ENCODE measurements at regions not wholly inside any gene's neighbourhood (a gene's known extent, or its start where the extent isn't known, plus 50 kb on each side); places are given as distances from the start of the nearest gene placed in this dataset.

- H3K27me3 ChIP-seq (ENCODE audit: control insufficient read depth in 4 of 4, insufficient read depth in 4 of 4, low read length in 3 of 4): no peaks in the 10 kb centered on the region
- no peaks in the 10 kb centered on the region for H3K9me3 ChIP-seq (ENCODE audit: control insufficient read depth in 4 of 4, low read length in 3 of 4)
- WGBS: 84% methylated on average over 5 of the region's 5 CpGs
- H3K9ac ChIP-seq (ENCODE audit: low read depth in 1 of 2, low read length in 2 of 2): no peak overlapping the region
- H3K27ac ChIP-seq (ENCODE audit: low read depth in 1 of 2, low read length in 2 of 2): no peak overlapping the region
- H3K4me3 ChIP-seq (ENCODE audit: low read depth in 1 of 3, low read length in 3 of 3): no peak overlapping the region
- TF ChIP-seq YY1 (IDR thresholded peaks at IDR 0.05): no peak
- TF ChIP-seq FOXA1 (IDR thresholded peaks at IDR 0.05): no peak
- TF ChIP-seq SP1 (IDR thresholded peaks at IDR 0.05): no peak
- TF ChIP-seq ATF3 (IDR thresholded peaks at IDR 0.05): no peak
- TF ChIP-seq MAX (IDR thresholded peaks at IDR 0.05): no peak
- no peak for TF ChIP-seq RAD21 (IDR thresholded peaks at IDR 0.05)
- TF ChIP-seq EGR1 (IDR thresholded peaks at IDR 0.05; ENCODE audit: low read depth in 2 of 2): no peak
- no peak for TF ChIP-seq CTCF (IDR thresholded peaks at IDR 0.05; ENCODE audit: low read depth, low read length, missing input control)
- no peaks in the 10 kb centered on the region for H3K4me1 ChIP-seq (ENCODE audit: control insufficient read depth in 4 of 4, insufficient read depth in 4 of 4, low read length in 3 of 4)
- DNase-seq (ENCODE audit: low spot score): no peak
- no peaks in the 10 kb centered on the region for H3K36me3 ChIP-seq (ENCODE audit: control insufficient read depth in 4 of 4, insufficient read depth in 3 of 4, low read depth in 1 of 4, low read length in 3 of 4)
Observed at GRCh38 chr4:72875545-72875944, 194.0 kb downstream of the COX18 start.

GRCh38 chr4:72875138-72875537, 194.4 kb downstream of the COX18 start:
- Histone ChIP-seq H3K9me3 (ENCODE audit: control insufficient read depth in 4 of 4, low read length in 3 of 4) (no peaks in the 10 kb centered on the region), H3K4me1 (ENCODE audit: control insufficient read depth in 4 of 4, insufficient read depth in 4 of 4, low read length in 3 of 4) (no peaks in the 10 kb centered on the region), H3K4me3 (ENCODE audit: low read depth in 1 of 3, low read length in 3 of 3) (no peak overlapping the region), H3K9ac (ENCODE audit: low read depth in 1 of 2, low read length in 2 of 2) (no peak overlapping the region), H3K27me3 (ENCODE audit: control insufficient read depth in 4 of 4, insufficient read depth in 4 of 4, low read length in 3 of 4) (no peaks in the 10 kb centered on the region), H3K27ac (ENCODE audit: low read depth in 1 of 2, low read length in 2 of 2) (no peak overlapping the region), H3K36me3 (ENCODE audit: control insufficient read depth in 4 of 4, insufficient read depth in 3 of 4, low read depth in 1 of 4, low read length in 3 of 4) (no peaks in the 10 kb centered on the region)
- 45% methylated on average over 1 of the region's 1 CpG for WGBS
- no peak for TF ChIP-seq FOXA1 (IDR thresholded peaks at IDR 0.05)
- TF ChIP-seq HNF4A (conservative IDR thresholded peaks at IDR 0.05): no peak
- TF ChIP-seq FOXA2 (IDR thresholded peaks at IDR 0.05): no peak
- TF ChIP-seq ZBTB33 (IDR thresholded peaks at IDR 0.05): no peak
- TF ChIP-seq SP1 (IDR thresholded peaks at IDR 0.05): no peak
- no peak for TF ChIP-seq ATF3 (IDR thresholded peaks at IDR 0.05)
- TF ChIP-seq EGR1 (IDR thresholded peaks at IDR 0.05; ENCODE audit: low read depth in 2 of 2): no peak
- TF ChIP-seq HNF4G (IDR thresholded peaks at IDR 0.05): no peak
- TF ChIP-seq REST (IDR thresholded peaks at IDR 0.05): no peak
- TF ChIP-seq CTCF (IDR thresholded peaks at IDR 0.05; ENCODE audit: low read depth, low read length, missing input control): no peak
- no peak for TF ChIP-seq RXRA (IDR thresholded peaks at IDR 0.05)
- no peak for TF ChIP-seq NR2F2 (IDR thresholded peaks at IDR 0.05)
- no peak for DNase-seq (ENCODE audit: low spot score)
